ENCODE measurements at regions not wholly inside any gene's neighbourhood (a gene's known extent, or its start where the extent isn't known, plus 50 kb on each side); places are given as distances from the start of the nearest gene placed in this dataset.

DNA sequence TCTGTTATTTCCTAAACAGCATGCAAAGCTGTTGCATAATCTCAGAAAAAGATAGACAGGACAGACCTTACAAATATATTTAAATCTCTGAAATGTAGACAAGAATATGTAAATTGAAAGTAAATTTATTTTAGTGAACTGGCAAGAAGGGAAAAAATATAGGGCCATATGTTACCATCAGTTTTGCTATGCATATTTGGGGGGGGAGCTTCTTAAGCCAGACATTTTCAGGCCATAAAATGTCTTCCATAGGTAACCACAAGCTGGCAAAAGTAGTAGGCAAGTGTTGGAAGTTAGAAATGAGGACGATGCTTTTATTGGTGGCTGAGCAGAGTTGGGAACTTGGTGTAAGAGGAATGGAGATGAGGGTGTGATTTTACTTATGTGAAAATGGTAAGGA is 272.0 kb upstream of the CXXC4 start:
- TF ChIP-seq, protein P1, sequence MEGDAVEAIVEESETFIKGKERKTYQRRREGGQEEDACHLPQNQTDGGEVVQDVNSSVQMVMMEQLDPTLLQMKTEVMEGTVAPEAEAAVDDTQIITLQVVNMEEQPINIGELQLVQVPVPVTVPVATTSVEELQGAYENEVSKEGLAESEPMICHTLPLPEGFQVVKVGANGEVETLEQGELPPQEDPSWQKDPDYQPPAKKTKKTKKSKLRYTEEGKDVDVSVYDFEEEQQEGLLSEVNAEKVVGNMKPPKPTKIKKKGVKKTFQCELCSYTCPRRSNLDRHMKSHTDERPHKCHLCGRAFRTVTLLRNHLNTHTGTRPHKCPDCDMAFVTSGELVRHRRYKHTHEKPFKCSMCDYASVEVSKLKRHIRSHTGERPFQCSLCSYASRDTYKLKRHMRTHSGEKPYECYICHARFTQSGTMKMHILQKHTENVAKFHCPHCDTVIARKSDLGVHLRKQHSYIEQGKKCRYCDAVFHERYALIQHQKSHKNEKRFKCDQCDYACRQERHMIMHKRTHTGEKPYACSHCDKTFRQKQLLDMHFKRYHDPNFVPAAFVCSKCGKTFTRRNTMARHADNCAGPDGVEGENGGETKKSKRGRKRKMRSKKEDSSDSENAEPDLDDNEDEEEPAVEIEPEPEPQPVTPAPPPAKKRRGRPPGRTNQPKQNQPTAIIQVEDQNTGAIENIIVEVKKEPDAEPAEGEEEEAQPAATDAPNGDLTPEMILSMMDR (IDR thresholded peaks at IDR 0.05; ENCODE audit: poor library complexity) = no peak
- TF ChIP-seq EZH2 (IDR thresholded peaks at IDR 0.05; ENCODE audit: borderline replicate concordance) = no peak
- TF ChIP-seq EZH2phosphoT487 (IDR thresholded peaks at IDR 0.05; ENCODE audit: low read depth, severe bottlenecking, unreplicated experiment) = no peak
